ENCODE measurements at regions not wholly inside any gene's neighbourhood (a gene's known extent, or its start where the extent isn't known, plus 50 kb on each side); places are given as distances from the start of the nearest gene placed in this dataset.

DNA sequence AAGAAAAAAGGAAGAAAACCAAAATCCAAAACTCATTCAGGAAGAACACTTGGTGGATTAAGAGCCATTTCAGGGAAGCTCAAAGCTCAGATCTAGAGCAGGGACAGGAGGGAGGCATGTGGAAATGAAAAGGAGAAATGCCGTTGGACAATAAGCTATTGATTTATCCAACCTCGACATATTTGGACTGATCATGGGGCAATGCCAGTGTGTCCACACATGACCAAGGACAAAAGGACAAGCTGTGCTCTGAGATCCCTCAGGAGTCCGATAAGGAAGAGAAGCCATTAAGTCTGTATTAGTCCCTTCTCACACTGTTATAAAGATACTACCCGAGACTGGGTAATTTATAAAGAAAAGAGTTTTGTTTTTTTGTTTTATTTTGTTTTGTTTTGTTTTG is 684.0 kb upstream of the CELF2 start:
- no peak overlapping the region for H3K4me3 ChIP-seq (ENCODE audit: low read depth, low read length)
- no peak for DNase-seq (ENCODE audit: low read depth)
- TF ChIP-seq, protein P1, sequence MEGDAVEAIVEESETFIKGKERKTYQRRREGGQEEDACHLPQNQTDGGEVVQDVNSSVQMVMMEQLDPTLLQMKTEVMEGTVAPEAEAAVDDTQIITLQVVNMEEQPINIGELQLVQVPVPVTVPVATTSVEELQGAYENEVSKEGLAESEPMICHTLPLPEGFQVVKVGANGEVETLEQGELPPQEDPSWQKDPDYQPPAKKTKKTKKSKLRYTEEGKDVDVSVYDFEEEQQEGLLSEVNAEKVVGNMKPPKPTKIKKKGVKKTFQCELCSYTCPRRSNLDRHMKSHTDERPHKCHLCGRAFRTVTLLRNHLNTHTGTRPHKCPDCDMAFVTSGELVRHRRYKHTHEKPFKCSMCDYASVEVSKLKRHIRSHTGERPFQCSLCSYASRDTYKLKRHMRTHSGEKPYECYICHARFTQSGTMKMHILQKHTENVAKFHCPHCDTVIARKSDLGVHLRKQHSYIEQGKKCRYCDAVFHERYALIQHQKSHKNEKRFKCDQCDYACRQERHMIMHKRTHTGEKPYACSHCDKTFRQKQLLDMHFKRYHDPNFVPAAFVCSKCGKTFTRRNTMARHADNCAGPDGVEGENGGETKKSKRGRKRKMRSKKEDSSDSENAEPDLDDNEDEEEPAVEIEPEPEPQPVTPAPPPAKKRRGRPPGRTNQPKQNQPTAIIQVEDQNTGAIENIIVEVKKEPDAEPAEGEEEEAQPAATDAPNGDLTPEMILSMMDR (IDR thresholded peaks at IDR 0.05; ENCODE audit: insufficient read depth, low read depth, low read length), result no peak

DNA sequence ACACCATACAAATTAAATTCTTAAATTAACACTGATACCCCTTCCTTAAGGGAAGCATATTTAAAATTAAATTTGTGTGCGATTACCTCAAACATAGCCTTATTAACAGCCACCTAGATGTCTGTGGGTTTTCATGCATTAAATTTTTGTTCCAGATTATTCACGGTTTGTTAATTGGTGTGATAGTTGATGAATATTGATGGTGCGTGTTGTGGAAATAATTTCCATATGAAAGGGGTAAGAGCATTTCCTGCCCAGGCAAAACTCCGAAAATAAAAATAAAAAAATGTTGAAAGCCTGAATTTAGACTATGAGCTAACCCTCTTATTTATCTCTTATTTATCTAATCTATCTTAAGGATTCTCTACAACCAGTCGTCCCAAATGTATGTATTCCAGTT is 679.3 kb upstream of the CELF2 start:
- no peak for DNase-seq (ENCODE audit: low read depth)
- TF ChIP-seq, protein P1 (IDR thresholded peaks at IDR 0.05; ENCODE audit: insufficient read depth, low read depth, low read length), result no peak
- no peak overlapping the region for H3K4me3 ChIP-seq (ENCODE audit: low read depth, low read length)

DNA sequence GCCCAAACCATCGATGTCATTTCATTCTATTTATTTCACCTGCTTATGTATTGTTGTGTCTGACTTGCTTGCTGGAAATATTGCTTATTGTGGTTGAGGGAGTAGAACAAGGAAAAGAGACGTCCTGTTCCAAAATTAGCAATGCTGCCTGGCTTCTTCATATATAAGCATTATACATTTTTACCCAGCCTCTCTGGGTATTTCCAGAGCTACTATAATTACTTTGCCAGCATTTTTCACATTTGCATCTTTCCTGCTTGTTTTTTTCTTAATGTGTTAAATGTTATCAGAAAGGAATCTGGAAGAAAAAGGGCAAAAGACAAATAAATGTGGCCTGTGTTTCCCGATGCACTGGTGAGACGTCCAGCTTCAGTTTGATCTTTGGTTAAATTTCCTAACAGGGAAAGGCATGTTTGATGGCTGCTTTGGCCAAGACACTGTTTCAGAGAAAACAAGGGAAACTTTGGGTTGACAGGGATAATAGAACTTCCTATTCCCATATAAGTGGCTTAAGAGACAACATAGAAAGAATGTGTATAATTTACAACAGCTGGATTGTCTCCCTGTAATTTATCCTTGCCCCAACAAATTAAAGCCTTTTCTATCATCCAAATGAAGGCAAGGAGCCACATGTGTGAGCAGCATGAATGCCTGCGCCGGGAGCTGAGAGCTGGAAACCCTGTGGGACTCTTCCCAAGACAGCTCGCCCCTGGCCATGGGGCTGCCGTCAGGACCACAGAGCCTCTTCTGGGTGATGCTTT is 671.1 kb upstream of the CELF2 start:
- TF ChIP-seq, protein P1 (IDR thresholded peaks at IDR 0.05; ENCODE audit: insufficient read depth, low read depth, low read length), result no peak
- no peak for DNase-seq (ENCODE audit: low read depth)
- no peak overlapping the region for H3K4me3 ChIP-seq (ENCODE audit: low read depth, low read length)

DNA sequence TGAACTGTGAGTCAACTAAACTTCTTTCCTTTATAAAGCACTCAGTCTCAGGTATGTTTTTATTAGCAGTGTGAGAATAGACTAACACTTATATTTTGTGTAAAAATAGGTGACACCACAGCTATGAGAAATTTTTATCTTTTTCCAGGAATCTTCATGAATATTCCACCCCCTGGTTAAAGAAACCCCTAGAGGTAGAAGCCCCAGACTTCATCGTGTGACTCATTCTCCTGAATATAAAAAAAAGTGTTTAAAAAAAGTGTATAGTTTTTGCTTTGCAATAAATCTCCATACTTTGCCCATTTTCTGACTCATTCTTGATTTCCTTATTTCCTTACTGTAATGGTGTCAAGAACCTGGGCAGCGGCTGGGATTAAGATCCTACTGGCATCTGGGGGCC is 667.6 kb upstream of the CELF2 start:
- TF ChIP-seq, protein P1 (IDR thresholded peaks at IDR 0.05; ENCODE audit: insufficient read depth, low read depth, low read length), result no peak
- no peak overlapping the region for H3K4me3 ChIP-seq (ENCODE audit: low read depth, low read length)

DNA sequence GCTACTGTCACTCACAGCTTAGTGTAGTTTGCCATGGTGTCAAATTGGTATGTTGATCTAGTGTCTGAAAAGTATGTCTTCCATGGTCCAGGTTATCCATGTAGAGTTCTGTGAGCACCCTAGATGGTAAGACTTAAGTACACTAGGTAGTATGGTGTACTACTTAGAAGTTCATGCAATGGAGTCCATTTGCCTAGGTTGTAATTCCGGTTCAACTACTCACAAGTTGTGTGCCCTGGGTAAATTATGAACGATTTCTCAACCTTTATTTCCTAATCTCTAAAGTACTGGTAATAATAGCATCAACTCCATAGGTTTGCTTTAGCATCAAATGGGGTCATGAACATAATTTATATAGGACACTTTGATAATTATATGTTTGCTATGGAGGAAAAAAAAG is 666.2 kb upstream of the CELF2 start:
- H3K4me3 ChIP-seq (ENCODE audit: low read depth, low read length), result no peak overlapping the region
- no peak for DNase-seq (ENCODE audit: low read depth)
- TF ChIP-seq, protein P1 (IDR thresholded peaks at IDR 0.05; ENCODE audit: insufficient read depth, low read depth, low read length), result no peak

More for the DNA sequence above, 667.6 kb upstream of the CELF2 start:
- no peak for DNase-seq (ENCODE audit: low read depth)

DNA sequence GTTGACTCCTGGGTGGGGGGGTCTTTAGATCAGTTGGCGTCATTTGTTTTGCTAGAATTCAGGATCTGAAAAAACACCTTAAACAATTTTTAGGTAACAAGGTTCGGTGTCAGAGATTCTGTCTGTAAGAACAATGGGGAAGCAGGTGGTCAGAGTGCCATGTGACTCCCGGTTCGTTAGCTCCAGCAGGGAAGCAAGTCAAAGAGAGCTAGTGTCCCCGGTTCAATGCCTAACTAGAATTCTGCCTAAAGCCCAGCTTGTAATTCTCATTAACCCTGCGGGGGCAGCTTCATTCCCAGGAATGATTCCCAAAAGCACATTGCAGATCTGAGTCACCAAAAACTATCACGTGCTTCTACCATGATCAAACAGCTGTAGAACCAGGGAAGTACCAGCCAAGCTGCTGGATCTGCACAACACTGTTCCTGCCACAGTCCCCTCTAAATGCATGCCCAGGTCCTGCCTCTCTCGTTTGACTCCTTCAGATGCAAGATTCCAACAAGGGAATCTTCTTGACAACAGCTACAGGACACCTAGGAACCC is 664.3 kb upstream of the CELF2 start:
- no peak for DNase-seq (ENCODE audit: low read depth)
- TF ChIP-seq, protein P1 (IDR thresholded peaks at IDR 0.05; ENCODE audit: insufficient read depth, low read depth, low read length), result no peak
- H3K4me3 ChIP-seq (ENCODE audit: low read depth, low read length), result no peak overlapping the region
